C4-2B (cell line): ENCODE measurements at regions not wholly inside any gene's neighbourhood (a gene's known extent, or its start where the extent isn't known, plus 50 kb on each side); places are given as distances from the start of the nearest gene placed in this dataset.

Experiments
- ZFX ChIP-seq: fragments of 450-650 bp; IDR thresholded peaks from 2 replicates; pipeline ENCODE4 v1.6.1; 2017
- TF ChIP-seq, protein P1 (sequence below): fragments of 450-650 bp; conservative IDR thresholded peaks from 2 replicates; pipeline ENCODE4 v1.5.1; 2017; ENCODE audit warnings: mild to moderate bottlenecking

- TF ChIP-seq, protein P1, sequence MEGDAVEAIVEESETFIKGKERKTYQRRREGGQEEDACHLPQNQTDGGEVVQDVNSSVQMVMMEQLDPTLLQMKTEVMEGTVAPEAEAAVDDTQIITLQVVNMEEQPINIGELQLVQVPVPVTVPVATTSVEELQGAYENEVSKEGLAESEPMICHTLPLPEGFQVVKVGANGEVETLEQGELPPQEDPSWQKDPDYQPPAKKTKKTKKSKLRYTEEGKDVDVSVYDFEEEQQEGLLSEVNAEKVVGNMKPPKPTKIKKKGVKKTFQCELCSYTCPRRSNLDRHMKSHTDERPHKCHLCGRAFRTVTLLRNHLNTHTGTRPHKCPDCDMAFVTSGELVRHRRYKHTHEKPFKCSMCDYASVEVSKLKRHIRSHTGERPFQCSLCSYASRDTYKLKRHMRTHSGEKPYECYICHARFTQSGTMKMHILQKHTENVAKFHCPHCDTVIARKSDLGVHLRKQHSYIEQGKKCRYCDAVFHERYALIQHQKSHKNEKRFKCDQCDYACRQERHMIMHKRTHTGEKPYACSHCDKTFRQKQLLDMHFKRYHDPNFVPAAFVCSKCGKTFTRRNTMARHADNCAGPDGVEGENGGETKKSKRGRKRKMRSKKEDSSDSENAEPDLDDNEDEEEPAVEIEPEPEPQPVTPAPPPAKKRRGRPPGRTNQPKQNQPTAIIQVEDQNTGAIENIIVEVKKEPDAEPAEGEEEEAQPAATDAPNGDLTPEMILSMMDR, result no peak
- TF ChIP-seq ZFX, result no peak
Observed at GRCh38 chr11:28463826-28464225, 355.6 kb downstream of the METTL15 start.
